ENCODE measurements at regions not wholly inside any gene's neighbourhood (a gene's known extent, or its start where the extent isn't known, plus 50 kb on each side); places are given as distances from the start of the nearest gene placed in this dataset.
"Not testable (repeated sequence)": the region's sequence is repeated elsewhere in the genome, so short reads cannot be mapped to it uniquely, and the experiment has no call there.

- not testable (repeated sequence) for DNase-seq (ENCODE audit: low spot score)
These were observed 534.8 kb downstream of the TP53TG3F start for GRCh38 chr16:33994207-33994606.

GRCh38 chr16:33995821-33996372 is 536.5 kb downstream of the TP53TG3F start:
- DNase-seq (ENCODE audit: low spot score), result not testable (repeated sequence)

GRCh38 chr16:34001184-34001583 is 541.8 kb downstream of the TP53TG3F start:
- DNase-seq (ENCODE audit: low spot score), result not testable (repeated sequence)

GRCh38 chr16:34001961-34002360 is 542.5 kb downstream of the TP53TG3F start:
- DNase-seq (ENCODE audit: low spot score), result not testable (repeated sequence)

- DNase-seq (ENCODE audit: low spot score), result not testable (repeated sequence)
These were observed 555.7 kb downstream of the TP53TG3F start for GRCh38 chr16:34014841-34015820.

GRCh38 chr16:34018277-34018676 is 558.9 kb downstream of the TP53TG3F start:
- not testable (repeated sequence) for DNase-seq (ENCODE audit: low spot score)

GRCh38 chr16:34050787-34051320 is 591.4 kb downstream of the TP53TG3F start:
- DNase-seq (ENCODE audit: low spot score), result no peak

GRCh38 chr16:34054137-34054536 is 594.7 kb downstream of the TP53TG3F start:
- DNase-seq (ENCODE audit: low spot score), result no peak

- no peak for DNase-seq (ENCODE audit: low spot score)
These were observed 595.6 kb downstream of the TP53TG3F start for GRCh38 chr16:34054969-34055368.

GRCh38 chr16:34062620-34063253 is 603.3 kb downstream of the TP53TG3F start:
- not testable (repeated sequence) for DNase-seq (ENCODE audit: low spot score)

GRCh38 chr16:34063498-34064157 is 604.2 kb downstream of the TP53TG3F start:
- not testable (repeated sequence) for DNase-seq (ENCODE audit: low spot score)

GRCh38 chr16:34064602-34065001 is 605.2 kb downstream of the TP53TG3F start:
- DNase-seq (ENCODE audit: low spot score), result not testable (repeated sequence)

- not testable (repeated sequence) for DNase-seq (ENCODE audit: low spot score)
These were observed 610.3 kb downstream of the TP53TG3F start for GRCh38 chr16:34069731-34070130.

GRCh38 chr16:34078691-34079090 is 619.3 kb downstream of the TP53TG3F start:
- DNase-seq (ENCODE audit: low spot score), result peak; percentile 22

GRCh38 chr16:34085038-34085437 is 625.6 kb downstream of the TP53TG3F start:
- DNase-seq (ENCODE audit: low spot score), result not testable (repeated sequence)

- DNase-seq (ENCODE audit: low spot score), result not testable (repeated sequence)
These were observed 635.6 kb downstream of the TP53TG3F start for GRCh38 chr16:34095006-34095405.

- DNase-seq (ENCODE audit: low spot score), result not testable (repeated sequence)
These were observed 637.5 kb downstream of the TP53TG3F start for GRCh38 chr16:34096911-34097310.

- not testable (repeated sequence) for DNase-seq (ENCODE audit: low spot score)
These were observed 637.9 kb downstream of the TP53TG3F start for GRCh38 chr16:34097326-34097725.

GRCh38 chr16:34098033-34098432 is 638.6 kb downstream of the TP53TG3F start:
- not testable (repeated sequence) for DNase-seq (ENCODE audit: low spot score)

GRCh38 chr16:34099028-34099427 is 639.6 kb downstream of the TP53TG3F start:
- DNase-seq (ENCODE audit: low spot score), result not testable (repeated sequence)

All from pons (tissue), 1 donor.